ENCODE measurements at regions not wholly inside any gene's neighbourhood (a gene's known extent, or its start where the extent isn't known, plus 50 kb on each side); places are given as distances from the start of the nearest gene placed in this dataset.
A peak's percentile ranks its signal among the peaks of the same experiment; 100 is the strongest.

DNA sequence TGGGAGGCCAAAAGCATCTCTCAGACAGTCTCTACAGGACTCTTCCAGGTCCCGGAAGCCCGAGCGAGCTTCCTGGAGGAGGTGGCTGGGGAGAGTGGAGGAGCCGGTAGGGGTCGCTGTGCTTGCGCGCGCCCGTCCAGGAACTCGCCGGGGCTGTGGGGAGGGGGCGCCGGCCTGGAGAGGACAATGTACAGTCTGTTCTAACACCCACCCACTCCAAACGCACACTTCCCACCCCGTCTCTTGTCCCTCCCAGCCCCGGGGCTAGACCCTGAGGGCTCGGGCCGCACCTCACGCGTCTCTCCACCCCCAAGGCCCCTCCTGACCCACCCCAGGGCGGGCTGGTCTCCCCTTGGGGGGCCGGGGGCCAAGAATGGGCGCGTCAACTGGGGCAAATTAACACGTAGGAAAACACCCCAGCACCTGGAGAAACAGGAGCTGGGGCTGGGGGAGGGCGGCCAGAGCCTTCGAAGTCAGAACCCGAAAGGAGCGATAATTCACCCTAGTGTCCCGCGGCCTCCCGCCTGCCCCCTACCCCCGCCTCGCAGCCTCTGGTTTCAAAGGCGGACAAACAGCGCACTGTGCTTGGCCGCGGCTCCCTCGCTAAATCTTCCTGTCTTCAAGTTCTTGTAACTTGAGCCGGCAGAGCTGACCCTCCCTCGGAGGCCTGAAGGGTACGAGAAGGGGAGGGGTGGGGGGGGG, 103.2 kb upstream of the FOXP4 start:
- peak overlapping the region; percentile 33 for H3K4me3 ChIP-seq (ENCODE audit: low read depth, low read length)
- DNase-seq (ENCODE audit: low read depth), result peak; percentile 64
- TF ChIP-seq, protein P1, sequence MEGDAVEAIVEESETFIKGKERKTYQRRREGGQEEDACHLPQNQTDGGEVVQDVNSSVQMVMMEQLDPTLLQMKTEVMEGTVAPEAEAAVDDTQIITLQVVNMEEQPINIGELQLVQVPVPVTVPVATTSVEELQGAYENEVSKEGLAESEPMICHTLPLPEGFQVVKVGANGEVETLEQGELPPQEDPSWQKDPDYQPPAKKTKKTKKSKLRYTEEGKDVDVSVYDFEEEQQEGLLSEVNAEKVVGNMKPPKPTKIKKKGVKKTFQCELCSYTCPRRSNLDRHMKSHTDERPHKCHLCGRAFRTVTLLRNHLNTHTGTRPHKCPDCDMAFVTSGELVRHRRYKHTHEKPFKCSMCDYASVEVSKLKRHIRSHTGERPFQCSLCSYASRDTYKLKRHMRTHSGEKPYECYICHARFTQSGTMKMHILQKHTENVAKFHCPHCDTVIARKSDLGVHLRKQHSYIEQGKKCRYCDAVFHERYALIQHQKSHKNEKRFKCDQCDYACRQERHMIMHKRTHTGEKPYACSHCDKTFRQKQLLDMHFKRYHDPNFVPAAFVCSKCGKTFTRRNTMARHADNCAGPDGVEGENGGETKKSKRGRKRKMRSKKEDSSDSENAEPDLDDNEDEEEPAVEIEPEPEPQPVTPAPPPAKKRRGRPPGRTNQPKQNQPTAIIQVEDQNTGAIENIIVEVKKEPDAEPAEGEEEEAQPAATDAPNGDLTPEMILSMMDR (IDR thresholded peaks at IDR 0.05; ENCODE audit: insufficient read depth, low read depth, low read length), result peak; percentile 52

DNA sequence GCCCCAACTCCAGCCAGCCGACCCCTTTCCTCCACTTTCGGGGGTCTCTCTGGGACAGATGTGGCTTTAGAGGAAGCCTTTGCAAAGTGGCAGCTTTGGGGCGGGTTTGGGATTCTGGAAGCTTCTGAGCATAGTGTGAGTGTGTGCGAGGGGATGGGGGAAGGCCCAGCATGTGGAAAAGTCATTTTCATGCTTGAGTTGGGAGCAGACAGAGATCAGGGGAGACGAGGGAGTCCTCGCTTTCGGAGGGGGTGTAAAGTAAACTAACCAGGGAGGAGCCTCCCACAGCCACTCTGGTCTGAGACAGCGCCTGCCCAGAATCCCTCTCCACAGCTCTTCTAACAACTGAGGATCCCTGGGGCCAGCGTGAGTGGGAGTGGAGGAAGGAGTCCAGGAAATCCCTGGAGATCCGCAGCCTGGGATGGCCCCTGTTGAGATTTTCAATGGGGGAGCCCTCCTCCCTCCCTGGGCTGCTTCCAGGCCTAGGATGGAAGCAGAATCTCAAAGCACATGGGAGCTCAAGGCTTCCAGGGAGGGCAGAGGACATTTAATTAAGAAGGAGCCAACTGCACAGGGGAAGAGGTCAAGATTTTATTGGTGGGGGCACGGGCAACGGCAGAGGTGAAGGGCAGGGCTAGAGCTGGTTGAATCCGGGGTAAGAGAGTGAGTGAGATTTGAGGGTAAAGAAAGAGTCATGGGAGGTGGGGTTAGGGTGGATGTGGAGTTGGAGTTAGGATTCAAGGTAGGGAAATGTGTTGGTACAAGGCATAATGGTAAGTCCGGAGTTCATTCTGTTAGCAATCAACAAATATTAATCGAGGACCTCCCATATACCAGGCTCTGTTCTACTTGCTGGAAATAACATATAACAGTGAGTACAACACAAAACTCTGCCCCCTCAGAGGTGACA, 102.3 kb upstream of the FOXP4 start:
- H3K4me3 ChIP-seq (ENCODE audit: low read depth, low read length), result no peak overlapping the region
- DNase-seq (ENCODE audit: low read depth), result peak; percentile 38
- TF ChIP-seq, protein P1 (IDR thresholded peaks at IDR 0.05; ENCODE audit: insufficient read depth, low read depth, low read length), result no peak

DNA sequence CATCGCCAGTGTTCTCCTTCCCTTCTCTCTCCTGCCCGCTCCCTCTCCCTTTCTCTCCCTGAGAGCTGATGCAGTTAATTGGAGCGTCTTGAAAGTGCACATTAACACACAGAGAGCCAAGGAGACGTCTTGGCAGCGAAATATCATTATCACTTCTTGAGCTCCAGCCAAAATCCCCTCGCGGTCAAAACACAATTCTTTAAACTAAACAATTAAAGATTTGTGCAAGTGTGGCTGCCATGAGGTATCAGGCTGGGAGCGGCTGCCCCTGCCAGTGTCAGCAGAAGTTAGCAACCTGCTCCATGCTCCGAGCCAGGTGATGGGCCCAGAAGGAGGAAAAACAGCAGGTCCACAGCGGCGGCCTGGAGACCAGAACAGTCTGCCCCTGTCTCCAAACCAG, 100.9 kb upstream of the FOXP4 start:
- DNase-seq (ENCODE audit: low read depth), result no peak
- H3K4me3 ChIP-seq (ENCODE audit: low read depth, low read length), result no peak overlapping the region
- TF ChIP-seq, protein P1 (IDR thresholded peaks at IDR 0.05; ENCODE audit: insufficient read depth, low read depth, low read length), result no peak

DNA sequence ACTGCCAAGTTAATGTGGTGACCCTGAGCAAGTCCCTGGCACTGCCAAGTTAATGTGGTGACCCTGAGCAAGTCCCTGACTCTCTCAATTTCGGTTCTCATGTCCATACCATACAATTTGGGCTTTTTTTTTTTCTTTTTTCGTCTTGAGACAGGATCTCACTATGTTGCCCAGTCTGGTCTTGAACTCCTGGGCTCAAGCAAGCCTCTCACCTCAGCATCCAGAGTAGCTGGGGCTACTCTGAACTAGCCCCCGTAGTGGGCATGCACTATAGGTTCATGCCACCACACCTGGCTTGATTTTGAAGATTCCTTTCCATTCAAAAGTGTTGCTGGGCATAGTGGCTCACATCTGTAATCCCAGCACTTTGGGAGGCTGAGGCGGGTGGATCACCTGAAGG, 100.0 kb upstream of the FOXP4 start:
- TF ChIP-seq, protein P1 (IDR thresholded peaks at IDR 0.05; ENCODE audit: insufficient read depth, low read depth, low read length), result no peak
- no peak overlapping the region for H3K4me3 ChIP-seq (ENCODE audit: low read depth, low read length)
- no peak for DNase-seq (ENCODE audit: low read depth)

DNA sequence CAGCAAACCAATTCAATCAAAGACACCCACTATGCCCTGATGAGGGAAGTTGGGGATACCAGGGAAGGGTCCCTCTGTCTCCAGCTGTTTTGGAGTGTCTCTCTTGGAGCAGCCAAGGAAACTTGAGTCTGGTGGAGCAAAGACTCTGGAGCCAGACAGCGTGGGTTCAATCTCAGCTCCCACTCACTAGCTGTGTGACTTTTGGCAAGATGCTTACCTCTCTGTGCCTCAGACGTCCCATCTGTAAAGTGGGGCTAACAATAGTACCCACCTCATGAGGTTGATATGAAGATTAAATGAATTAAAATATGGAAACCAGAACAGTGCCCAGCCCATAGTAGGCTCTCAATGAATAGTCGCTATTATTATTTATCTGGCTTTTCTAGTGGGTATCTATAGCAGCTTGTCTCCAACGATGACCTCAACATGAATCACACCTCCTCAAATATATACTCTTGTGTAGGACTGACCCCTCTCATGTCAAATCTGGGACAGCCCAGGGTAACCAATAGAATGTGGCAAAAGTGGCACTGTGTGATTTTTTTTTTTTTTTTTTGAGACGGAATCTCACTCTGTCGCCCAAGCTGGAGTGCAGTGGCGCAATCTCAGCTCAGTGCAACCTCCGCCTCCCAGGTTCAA, 99.2 kb upstream of the FOXP4 start:
- DNase-seq (ENCODE audit: low read depth), result no peak
- TF ChIP-seq, protein P1 (IDR thresholded peaks at IDR 0.05; ENCODE audit: insufficient read depth, low read depth, low read length), result no peak
- no peak overlapping the region for H3K4me3 ChIP-seq (ENCODE audit: low read depth, low read length)

DNA sequence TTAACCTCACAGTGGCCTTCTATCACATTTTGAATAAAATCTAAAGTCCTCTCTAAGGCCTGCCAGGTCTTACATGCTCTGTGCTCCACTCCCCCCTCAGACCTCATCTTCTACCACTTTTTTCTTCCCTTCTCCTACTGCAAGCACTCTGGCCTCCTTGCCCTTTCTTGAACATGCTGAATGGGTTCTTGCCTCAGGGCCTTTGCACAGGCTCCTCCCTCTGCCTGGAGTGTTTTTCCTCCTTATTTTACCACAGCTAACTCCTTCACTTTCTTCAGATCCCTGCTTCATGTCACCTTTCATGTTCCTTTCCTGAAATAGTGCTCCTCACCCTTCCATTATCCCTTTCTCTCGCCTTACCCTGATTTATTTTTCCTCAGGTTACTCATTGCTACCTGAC, 97.9 kb upstream of the FOXP4 start:
- H3K4me3 ChIP-seq (ENCODE audit: low read depth, low read length), result no peak overlapping the region
- TF ChIP-seq, protein P1 (IDR thresholded peaks at IDR 0.05; ENCODE audit: insufficient read depth, low read depth, low read length), result no peak
- DNase-seq (ENCODE audit: low read depth), result no peak
